Mesendoderm (in vitro differentiated cells): ENCODE measurements at regions not wholly inside any gene's neighbourhood (a gene's known extent, or its start where the extent isn't known, plus 50 kb on each side); places are given as distances from the start of the nearest gene placed in this dataset.

Experiments
- DNase-seq: peaks from one replicate; pipeline ENCODE4 v3.0.0; 2013
- H2AK5ac ChIP-seq: 2 replicates; pipeline ENCODE4 v1.6.1; 2013; ENCODE audit warnings: low read length, inconsistent platforms
- H2BK120ac ChIP-seq: 2 replicates; pipeline ENCODE4 v1.6.1; 2013; ENCODE audit warnings: low read depth, mild to moderate bottlenecking, low read length, moderate library complexity, mixed read lengths
- H2BK15ac ChIP-seq: replicated peaks from 2 replicates; pipeline ENCODE4 v1.6.1; 2013; ENCODE audit warnings: low read depth, mild to moderate bottlenecking, moderate library complexity
- H2BK5ac ChIP-seq: 2 replicates; pipeline ENCODE4 v1.6.1; 2013; ENCODE audit warnings: low read length, inconsistent platforms
- H3K18ac ChIP-seq: 2 replicates; pipeline ENCODE4 v1.6.1; 2013; ENCODE audit warnings: mild to moderate bottlenecking, low read length, mixed read lengths
- H3K23ac ChIP-seq: one replicate; pipeline ENCODE4 v1.6.1; 2013; ENCODE audit warnings: low read length
- H3K27ac ChIP-seq: 2 replicates; pipeline ENCODE4 v1.5.1; 2013; ENCODE audit warnings: low read depth, mild to moderate bottlenecking, inconsistent platforms, low read length, moderate library complexity
- H3K27me3 ChIP-seq: 2 replicates; pipeline ENCODE4 v1.6.1; 2013; ENCODE audit warnings: low read length, control low read depth, mild to moderate bottlenecking, inconsistent platforms; ENCODE audit not compliant: insufficient read depth, poor library complexity
- H3K36me3 ChIP-seq: 2 replicates; pipeline ENCODE4 v1.6.1; 2013; ENCODE audit warnings: low read length, inconsistent platforms; ENCODE audit not compliant: control insufficient read depth, insufficient read depth
- H3K4ac ChIP-seq: one replicate; pipeline ENCODE4 v1.6.1; 2013; ENCODE audit warnings: low read depth, mild to moderate bottlenecking, low read length, moderate library complexity
- H3K4me1 ChIP-seq: 2 replicates; pipeline ENCODE4 v1.6.1; 2013; ENCODE audit warnings: low read depth, low read length, inconsistent platforms; ENCODE audit not compliant: control insufficient read depth
- H3K4me2 ChIP-seq: 2 replicates; pipeline ENCODE4 v1.6.1; 2013; ENCODE audit warnings: low read length
- H3K4me3 ChIP-seq: 2 replicates; pipeline ENCODE4 v1.5.1; 2013; ENCODE audit warnings: mild to moderate bottlenecking, low read length
- H3K56ac ChIP-seq: one replicate; pipeline ENCODE4 v1.6.1; 2013; ENCODE audit warnings: low read length
- H3K79me1 ChIP-seq: 2 replicates; pipeline ENCODE4 v1.6.1; 2013; ENCODE audit warnings: low read length, inconsistent platforms
- H3K79me2 ChIP-seq: 2 replicates; pipeline ENCODE4 v1.6.1; 2013; ENCODE audit warnings: mild to moderate bottlenecking, low read length; ENCODE audit not compliant: control insufficient read depth, insufficient read depth
- H3K9ac ChIP-seq: 2 replicates; pipeline ENCODE4 v1.6.1; 2013; ENCODE audit warnings: low read length, inconsistent platforms
- H4K5ac ChIP-seq: one replicate; pipeline ENCODE4 v1.6.1; 2013; ENCODE audit warnings: low read length
- H4K8ac ChIP-seq: one replicate; pipeline ENCODE4 v1.6.1; 2013; ENCODE audit warnings: low read depth, mild to moderate bottlenecking, control low read depth, low read length, moderate library complexity
- WGBS: extraction: QIAGEN DNeasy Blood & Tissue Kit; methylation state at CpG from one replicate; pipeline ENCODE4 v1.1.7; 2013; ENCODE audit warnings: low lambda C conversion rate, missing lambda C conversion rate; ENCODE audit not compliant: insufficient coverage; ENCODE audit errors: extremely low coverage; 5-methylcytosine and 5-hydroxymethylcytosine counted together

GRCh38 chr5:120873083-120873482 is 409.0 kb downstream of the PRR16 start:
- Histone ChIP-seq H3K4me3 (no peak overlapping the region), H4K5ac (no peak overlapping the region), H3K79me2 (no peaks in the 10 kb centered on the region), H3K23ac (no peak overlapping the region), H3K27ac (no peak overlapping the region), H2BK5ac (no peak overlapping the region), H3K27me3 (no peaks in the 10 kb centered on the region), H2BK120ac (no peak overlapping the region), H2AK5ac (no peak overlapping the region), H3K4ac (no peak overlapping the region), H3K4me2 (no peak overlapping the region), H3K4me1 (no peaks in the 10 kb centered on the region), H3K18ac (no peak overlapping the region), H3K79me1 (no peaks in the 10 kb centered on the region), H3K36me3 (no peaks in the 10 kb centered on the region), H3K56ac (no peak overlapping the region), H2BK15ac (no peak overlapping the region), H3K9ac (no peak overlapping the region), H4K8ac (no peak overlapping the region)
- WGBS, result no CpG with 5 or more reads among the region's 1 CpG
- DNase-seq, result no peak

- no peak overlapping the region for H2BK15ac ChIP-seq
- no peak overlapping the region for H3K4ac ChIP-seq
- no peak overlapping the region for H3K4me3 ChIP-seq
- no peaks in the 10 kb centered on the region for H3K27me3 ChIP-seq
- H3K18ac ChIP-seq, result no peak overlapping the region
- no peaks in the 10 kb centered on the region for H3K79me2 ChIP-seq
- no peak overlapping the region for H3K56ac ChIP-seq
- H3K23ac ChIP-seq, result no peak overlapping the region
- no peaks in the 10 kb centered on the region for H3K4me1 ChIP-seq
- H4K5ac ChIP-seq, result no peak overlapping the region
- no peaks in the 10 kb centered on the region for H3K36me3 ChIP-seq
- H2AK5ac ChIP-seq, result no peak overlapping the region
- H3K27ac ChIP-seq, result no peak overlapping the region
- H2BK120ac ChIP-seq, result no peak overlapping the region
- H3K9ac ChIP-seq, result no peak overlapping the region
- H4K8ac ChIP-seq, result no peak overlapping the region
- H3K4me2 ChIP-seq, result no peak overlapping the region
- DNase-seq, result no peak
- H2BK5ac ChIP-seq, result no peak overlapping the region
- H3K79me1 ChIP-seq, result no peaks in the 10 kb centered on the region
Measured at GRCh38 chr5:120874081-120874862, 410.2 kb downstream of the PRR16 start.

- H3K27me3 ChIP-seq, result no peaks in the 10 kb centered on the region
- peak; percentile 44 for DNase-seq
- H2BK5ac ChIP-seq, result no peak overlapping the region
- no peak overlapping the region for H3K9ac ChIP-seq
- H3K4me2 ChIP-seq, result no peak overlapping the region
- no peaks in the 10 kb centered on the region for H3K36me3 ChIP-seq
- H2BK120ac ChIP-seq, result no peak overlapping the region
- no peak overlapping the region for H3K18ac ChIP-seq
- no peak overlapping the region for H3K27ac ChIP-seq
- peak overlapping the region; percentile 20 for H3K23ac ChIP-seq
- no peaks in the 10 kb centered on the region for H3K4me1 ChIP-seq
- no peak overlapping the region for H3K4ac ChIP-seq
- H4K5ac ChIP-seq, result no peak overlapping the region
- no peak overlapping the region for H2BK15ac ChIP-seq
- WGBS, result 100% methylated on average over 1 of the region's 4 CpGs
- H2AK5ac ChIP-seq, result no peak overlapping the region
- H4K8ac ChIP-seq, result no peak overlapping the region
- no peak overlapping the region for H3K4me3 ChIP-seq
- no peak overlapping the region for H3K56ac ChIP-seq
- H3K79me1 ChIP-seq, result no peaks in the 10 kb centered on the region
- H3K79me2 ChIP-seq, result no peaks in the 10 kb centered on the region
Measured at GRCh38 chr5:120882038-120882775, 418.1 kb downstream of the PRR16 start.

GRCh38 chr5:120886351-120886860 is 422.3 kb downstream of the PRR16 start:
- Histone ChIP-seq H3K27me3 (no peaks in the 10 kb centered on the region), H3K4ac (no peak overlapping the region), H3K56ac (no peak overlapping the region), H3K18ac (no peak overlapping the region), H4K8ac (no peak overlapping the region), H3K4me2 (no peak overlapping the region), H2AK5ac (no peak overlapping the region), H2BK15ac (no peak overlapping the region), H2BK5ac (no peak overlapping the region), H3K27ac (no peak overlapping the region), H3K36me3 (no peaks in the 10 kb centered on the region), H3K9ac (no peak overlapping the region), H2BK120ac (no peak overlapping the region), H3K4me1 (no peaks in the 10 kb centered on the region), H3K79me1 (no peaks in the 10 kb centered on the region), H3K4me3 (no peak overlapping the region), H4K5ac (no peak overlapping the region), H3K79me2 (no peaks in the 10 kb centered on the region), H3K23ac (no peak overlapping the region)
- no CpG with 5 or more reads among the region's 7 CpGs for WGBS
- no peak for DNase-seq

- H2AK5ac ChIP-seq, result no peak overlapping the region
- H3K4me3 ChIP-seq, result no peak overlapping the region
- no peak overlapping the region for H2BK120ac ChIP-seq
- WGBS, result no CpG with 5 or more reads among the region's 2 CpGs
- no peak overlapping the region for H3K27ac ChIP-seq
- no peak for DNase-seq
- H3K18ac ChIP-seq, result no peak overlapping the region
- H3K4me2 ChIP-seq, result no peak overlapping the region
- no peaks in the 10 kb centered on the region for H3K4me1 ChIP-seq
- H3K9ac ChIP-seq, result no peak overlapping the region
- H4K8ac ChIP-seq, result no peak overlapping the region
- H3K23ac ChIP-seq, result no peak overlapping the region
- no peak overlapping the region for H2BK15ac ChIP-seq
- H3K79me2 ChIP-seq, result no peaks in the 10 kb centered on the region
- H3K79me1 ChIP-seq, result no peaks in the 10 kb centered on the region
- H3K4ac ChIP-seq, result no peak overlapping the region
- H3K36me3 ChIP-seq, result no peaks in the 10 kb centered on the region
- H3K27me3 ChIP-seq, result no peaks in the 10 kb centered on the region
- H4K5ac ChIP-seq, result no peak overlapping the region
- no peak overlapping the region for H3K56ac ChIP-seq
- no peak overlapping the region for H2BK5ac ChIP-seq
Measured at GRCh38 chr5:120895660-120896059, 431.6 kb downstream of the PRR16 start.
